ENCODE measurements at regions not wholly inside any gene's neighbourhood (a gene's known extent, or its start where the extent isn't known, plus 50 kb on each side); places are given as distances from the start of the nearest gene placed in this dataset.

GRCh38 chr10:78619115-78619851, 449.5 kb upstream of the ZMIZ1 start:
- H3K36me3 ChIP-seq (ENCODE audit: insufficient read depth, low read length) = no peaks in the 10 kb centered on the region
- H3K4me3 ChIP-seq (ENCODE audit: low read depth, low read length, poor library complexity, severe bottlenecking) = no peak overlapping the region
- H4K20me1 ChIP-seq (ENCODE audit: insufficient read depth, low read length) = no peaks in the 10 kb centered on the region
- no peak overlapping the region for H3K9ac ChIP-seq (ENCODE audit: low read length)
- no peak overlapping the region for H3K27ac ChIP-seq (ENCODE audit: low read depth, low read length, poor library complexity, severe bottlenecking)
- peaks cover 6% of the 10 kb centered on the region; the same call in 1 of the 2 replicates for H3K27me3 ChIP-seq (ENCODE audit: insufficient read depth, low read length)
- no peaks in the 10 kb centered on the region for H3K4me1 ChIP-seq (ENCODE audit: insufficient read depth, low read length, severe bottlenecking)
- no peaks in the 10 kb centered on the region for H3K9me2 ChIP-seq (ENCODE audit: low read depth, low read length)
- H3K9me3 ChIP-seq (ENCODE audit: low read length) = no peaks in the 10 kb centered on the region
- H2AFZ ChIP-seq (ENCODE audit: low read length) = no peak overlapping the region
- H3F3A ChIP-seq (ENCODE audit: insufficient read depth, low read length) = no peaks in the 10 kb centered on the region
- H3K4me2 ChIP-seq (ENCODE audit: low read length) = no peak overlapping the region
- no peak for TF ChIP-seq CTCF (IDR thresholded peaks at IDR 0.05; ENCODE audit: low read length)
- H3K79me2 ChIP-seq (ENCODE audit: insufficient read depth, low read length) = no peaks in the 10 kb centered on the region

GRCh38 chr10:78619896-78620295, 448.9 kb upstream of the ZMIZ1 start:
- Histone ChIP-seq H2AFZ (ENCODE audit: low read length) (no peak overlapping the region), H3K79me2 (ENCODE audit: insufficient read depth, low read length) (no peaks in the 10 kb centered on the region), H3K27ac (ENCODE audit: low read depth, low read length, poor library complexity, severe bottlenecking) (no peak overlapping the region), H3K9ac (ENCODE audit: low read length) (no peak overlapping the region), H3F3A (ENCODE audit: insufficient read depth, low read length) (no peaks in the 10 kb centered on the region), H3K4me2 (ENCODE audit: low read length) (no peak overlapping the region), H3K9me3 (ENCODE audit: low read length) (no peaks in the 10 kb centered on the region), H3K4me1 (ENCODE audit: insufficient read depth, low read length, severe bottlenecking) (no peaks in the 10 kb centered on the region), H3K36me3 (ENCODE audit: insufficient read depth, low read length) (no peaks in the 10 kb centered on the region), H3K27me3 (ENCODE audit: insufficient read depth, low read length) (peaks cover 6% of the 10 kb centered on the region; the same call in 1 of the 2 replicates), H4K20me1 (ENCODE audit: insufficient read depth, low read length) (no peaks in the 10 kb centered on the region), H3K9me2 (ENCODE audit: low read depth, low read length) (no peaks in the 10 kb centered on the region), H3K4me3 (ENCODE audit: low read depth, low read length, poor library complexity, severe bottlenecking) (no peak overlapping the region)
- TF ChIP-seq EZH2 (IDR thresholded peaks at IDR 0.05; ENCODE audit: borderline replicate concordance, low read length) (no peak), CTCF (IDR thresholded peaks at IDR 0.05; ENCODE audit: low read length) (no peak)

GRCh38 chr10:78620985-78621799, 447.6 kb upstream of the ZMIZ1 start:
- Histone ChIP-seq H2AFZ (ENCODE audit: low read length) (no peak overlapping the region), H3K27me3 (ENCODE audit: insufficient read depth, low read length) (peaks cover 6% of the 10 kb centered on the region; the same call in 1 of the 2 replicates), H3K4me1 (ENCODE audit: insufficient read depth, low read length, severe bottlenecking) (no peaks in the 10 kb centered on the region), H4K20me1 (ENCODE audit: insufficient read depth, low read length) (no peaks in the 10 kb centered on the region), H3K9me2 (ENCODE audit: low read depth, low read length) (no peaks in the 10 kb centered on the region), H3K4me2 (ENCODE audit: low read length) (no peak overlapping the region), H3K9me3 (ENCODE audit: low read length) (no peaks in the 10 kb centered on the region), H3K27ac (ENCODE audit: low read depth, low read length, poor library complexity, severe bottlenecking) (no peak overlapping the region), H3K9ac (ENCODE audit: low read length) (no peak overlapping the region), H3F3A (ENCODE audit: insufficient read depth, low read length) (no peaks in the 10 kb centered on the region), H3K79me2 (ENCODE audit: insufficient read depth, low read length) (no peaks in the 10 kb centered on the region), H3K36me3 (ENCODE audit: insufficient read depth, low read length) (no peaks in the 10 kb centered on the region), H3K4me3 (ENCODE audit: low read depth, low read length, poor library complexity, severe bottlenecking) (no peak overlapping the region)
- TF ChIP-seq CTCF (IDR thresholded peaks at IDR 0.05; ENCODE audit: low read length) (no peak), EZH2 (IDR thresholded peaks at IDR 0.05; ENCODE audit: borderline replicate concordance, low read length) (no peak)
